C4-2B (cell line): ENCODE measurements at regions not wholly inside any gene's neighbourhood (a gene's known extent, or its start where the extent isn't known, plus 50 kb on each side); places are given as distances from the start of the nearest gene placed in this dataset.

Experiments used
- CTCF ChIP-seq: fragments of 450-650 bp; conservative IDR thresholded peaks from 2 replicates; pipeline ENCODE4 v1.5.1; 2017; ENCODE audit warnings: mild to moderate bottlenecking
- ZFX ChIP-seq: fragments of 450-650 bp; IDR thresholded peaks from 2 replicates; pipeline ENCODE4 v1.6.1; 2017

- TF ChIP-seq CTCF, result no peak
- TF ChIP-seq ZFX, result no peak
Measured at GRCh38 chr21:41111681-41112080, 56.3 kb upstream of the BACE2 start.
